ENCODE measurements at regions not wholly inside any gene's neighbourhood (a gene's known extent, or its start where the extent isn't known, plus 50 kb on each side); places are given as distances from the start of the nearest gene placed in this dataset.
A peak's percentile ranks its signal among the peaks of the same experiment; 100 is the strongest.

- in situ Hi-C loops (cut with MboI): no loop called here
These were observed 158.9 kb upstream of the PWP1 start for GRCh38 chr12:107526555-107527180.

More at GRCh38 chr12:107526555-107527180, 158.9 kb upstream of the PWP1 start:
- ChIA-PET CTCF (ENCODE audit: low intra/inter-chr PET ratio) (no interaction called here), POLR2A (no interaction called here)
- H3K9ac ChIP-seq (ENCODE audit: insufficient read depth in 1 of 2, low read depth in 2 of 2, low read length in 2 of 2): no peak overlapping the region
- intact Hi-C loops (cut with micrococcal nuclease): no loop called here
- H3K27me3 ChIP-seq (ENCODE audit: control insufficient read depth in 2 of 2, insufficient read depth in 2 of 2, low read length in 2 of 2): no peaks in the 10 kb centered on the region
- no peaks in the 10 kb centered on the region for H3K9me1 ChIP-seq (ENCODE audit: control insufficient read depth, insufficient read depth, low read length)
- H2AFZ ChIP-seq (ENCODE audit: low read depth, low read length): no peak overlapping the region
- ATAC-seq: no peak
- no peak for DNase-seq (ENCODE audit: extremely low read depth in 1 of 4, low spot score in 3 of 4)
- H3K4me2 ChIP-seq (ENCODE audit: insufficient read depth, low read length): no peak overlapping the region
- no peaks in the 10 kb centered on the region for H4K20me1 ChIP-seq (replicated peaks; ENCODE audit: control insufficient read depth, insufficient read depth, low read length)
- H3K4me1 ChIP-seq (replicated peaks in 1 of 2; ENCODE audit: control insufficient read depth in 2 of 2, insufficient read depth in 2 of 2, low read length in 2 of 2): no peaks in the 10 kb centered on the region
- no peaks in the 10 kb centered on the region for H3K9me3 ChIP-seq (replicated peaks; ENCODE audit: control insufficient read depth, insufficient read depth, low read depth, low read length)
- no peaks in the 10 kb centered on the region for H3K79me2 ChIP-seq (ENCODE audit: control insufficient read depth, insufficient read depth, low read length)
- no peak overlapping the region for H3K4me3 ChIP-seq
- FAIRE-seq: no peak
- WGBS (ENCODE audit: insufficient coverage, low coverage, missing lambda C conversion rate): 0% methylated on average over 3 of the region's 3 CpGs
- H3K36me3 ChIP-seq (ENCODE audit: control insufficient read depth, insufficient read depth, low read length): no peaks in the 10 kb centered on the region
- peak; percentile 59 for TF ChIP-seq ZFP36 (IDR thresholded peaks at IDR 0.05; ENCODE audit: low read depth, low read length, partially characterized antibody)
- TF ChIP-seq ZBTB5 (IDR thresholded peaks at IDR 0.05): no peak
- no TSS peak for BruUV-seq (replicated peaks)
- no peak overlapping the region for H3K27ac ChIP-seq (ENCODE audit: extremely low read depth, low read depth, low read length)
